ENCODE measurements at regions not wholly inside any gene's neighbourhood (a gene's known extent, or its start where the extent isn't known, plus 50 kb on each side); places are given as distances from the start of the nearest gene placed in this dataset.

- TF ChIP-seq, protein P1, sequence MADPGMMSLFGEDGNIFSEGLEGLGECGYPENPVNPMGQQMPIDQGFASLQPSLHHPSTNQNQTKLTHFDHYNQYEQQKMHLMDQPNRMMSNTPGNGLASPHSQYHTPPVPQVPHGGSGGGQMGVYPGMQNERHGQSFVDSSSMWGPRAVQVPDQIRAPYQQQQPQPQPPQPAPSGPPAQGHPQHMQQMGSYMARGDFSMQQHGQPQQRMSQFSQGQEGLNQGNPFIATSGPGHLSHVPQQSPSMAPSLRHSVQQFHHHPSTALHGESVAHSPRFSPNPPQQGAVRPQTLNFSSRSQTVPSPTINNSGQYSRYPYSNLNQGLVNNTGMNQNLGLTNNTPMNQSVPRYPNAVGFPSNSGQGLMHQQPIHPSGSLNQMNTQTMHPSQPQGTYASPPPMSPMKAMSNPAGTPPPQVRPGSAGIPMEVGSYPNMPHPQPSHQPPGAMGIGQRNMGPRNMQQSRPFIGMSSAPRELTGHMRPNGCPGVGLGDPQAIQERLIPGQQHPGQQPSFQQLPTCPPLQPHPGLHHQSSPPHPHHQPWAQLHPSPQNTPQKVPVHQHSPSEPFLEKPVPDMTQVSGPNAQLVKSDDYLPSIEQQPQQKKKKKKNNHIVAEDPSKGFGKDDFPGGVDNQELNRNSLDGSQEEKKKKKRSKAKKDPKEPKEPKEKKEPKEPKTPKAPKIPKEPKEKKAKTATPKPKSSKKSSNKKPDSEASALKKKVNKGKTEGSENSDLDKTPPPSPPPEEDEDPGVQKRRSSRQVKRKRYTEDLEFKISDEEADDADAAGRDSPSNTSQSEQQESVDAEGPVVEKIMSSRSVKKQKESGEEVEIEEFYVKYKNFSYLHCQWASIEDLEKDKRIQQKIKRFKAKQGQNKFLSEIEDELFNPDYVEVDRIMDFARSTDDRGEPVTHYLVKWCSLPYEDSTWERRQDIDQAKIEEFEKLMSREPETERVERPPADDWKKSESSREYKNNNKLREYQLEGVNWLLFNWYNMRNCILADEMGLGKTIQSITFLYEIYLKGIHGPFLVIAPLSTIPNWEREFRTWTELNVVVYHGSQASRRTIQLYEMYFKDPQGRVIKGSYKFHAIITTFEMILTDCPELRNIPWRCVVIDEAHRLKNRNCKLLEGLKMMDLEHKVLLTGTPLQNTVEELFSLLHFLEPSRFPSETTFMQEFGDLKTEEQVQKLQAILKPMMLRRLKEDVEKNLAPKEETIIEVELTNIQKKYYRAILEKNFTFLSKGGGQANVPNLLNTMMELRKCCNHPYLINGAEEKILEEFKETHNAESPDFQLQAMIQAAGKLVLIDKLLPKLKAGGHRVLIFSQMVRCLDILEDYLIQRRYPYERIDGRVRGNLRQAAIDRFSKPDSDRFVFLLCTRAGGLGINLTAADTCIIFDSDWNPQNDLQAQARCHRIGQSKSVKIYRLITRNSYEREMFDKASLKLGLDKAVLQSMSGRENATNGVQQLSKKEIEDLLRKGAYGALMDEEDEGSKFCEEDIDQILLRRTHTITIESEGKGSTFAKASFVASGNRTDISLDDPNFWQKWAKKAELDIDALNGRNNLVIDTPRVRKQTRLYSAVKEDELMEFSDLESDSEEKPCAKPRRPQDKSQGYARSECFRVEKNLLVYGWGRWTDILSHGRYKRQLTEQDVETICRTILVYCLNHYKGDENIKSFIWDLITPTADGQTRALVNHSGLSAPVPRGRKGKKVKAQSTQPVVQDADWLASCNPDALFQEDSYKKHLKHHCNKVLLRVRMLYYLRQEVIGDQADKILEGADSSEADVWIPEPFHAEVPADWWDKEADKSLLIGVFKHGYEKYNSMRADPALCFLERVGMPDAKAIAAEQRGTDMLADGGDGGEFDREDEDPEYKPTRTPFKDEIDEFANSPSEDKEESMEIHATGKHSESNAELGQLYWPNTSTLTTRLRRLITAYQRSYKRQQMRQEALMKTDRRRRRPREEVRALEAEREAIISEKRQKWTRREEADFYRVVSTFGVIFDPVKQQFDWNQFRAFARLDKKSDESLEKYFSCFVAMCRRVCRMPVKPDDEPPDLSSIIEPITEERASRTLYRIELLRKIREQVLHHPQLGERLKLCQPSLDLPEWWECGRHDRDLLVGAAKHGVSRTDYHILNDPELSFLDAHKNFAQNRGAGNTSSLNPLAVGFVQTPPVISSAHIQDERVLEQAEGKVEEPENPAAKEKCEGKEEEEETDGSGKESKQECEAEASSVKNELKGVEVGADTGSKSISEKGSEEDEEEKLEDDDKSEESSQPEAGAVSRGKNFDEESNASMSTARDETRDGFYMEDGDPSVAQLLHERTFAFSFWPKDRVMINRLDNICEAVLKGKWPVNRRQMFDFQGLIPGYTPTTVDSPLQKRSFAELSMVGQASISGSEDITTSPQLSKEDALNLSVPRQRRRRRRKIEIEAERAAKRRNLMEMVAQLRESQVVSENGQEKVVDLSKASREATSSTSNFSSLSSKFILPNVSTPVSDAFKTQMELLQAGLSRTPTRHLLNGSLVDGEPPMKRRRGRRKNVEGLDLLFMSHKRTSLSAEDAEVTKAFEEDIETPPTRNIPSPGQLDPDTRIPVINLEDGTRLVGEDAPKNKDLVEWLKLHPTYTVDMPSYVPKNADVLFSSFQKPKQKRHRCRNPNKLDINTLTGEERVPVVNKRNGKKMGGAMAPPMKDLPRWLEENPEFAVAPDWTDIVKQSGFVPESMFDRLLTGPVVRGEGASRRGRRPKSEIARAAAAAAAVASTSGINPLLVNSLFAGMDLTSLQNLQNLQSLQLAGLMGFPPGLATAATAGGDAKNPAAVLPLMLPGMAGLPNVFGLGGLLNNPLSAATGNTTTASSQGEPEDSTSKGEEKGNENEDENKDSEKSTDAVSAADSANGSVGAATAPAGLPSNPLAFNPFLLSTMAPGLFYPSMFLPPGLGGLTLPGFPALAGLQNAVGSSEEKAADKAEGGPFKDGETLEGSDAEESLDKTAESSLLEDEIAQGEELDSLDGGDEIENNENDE (IDR thresholded peaks at IDR 0.05; ENCODE audit: insufficient replicate concordance, low read length) = no peak
- TF ChIP-seq, protein P2, sequence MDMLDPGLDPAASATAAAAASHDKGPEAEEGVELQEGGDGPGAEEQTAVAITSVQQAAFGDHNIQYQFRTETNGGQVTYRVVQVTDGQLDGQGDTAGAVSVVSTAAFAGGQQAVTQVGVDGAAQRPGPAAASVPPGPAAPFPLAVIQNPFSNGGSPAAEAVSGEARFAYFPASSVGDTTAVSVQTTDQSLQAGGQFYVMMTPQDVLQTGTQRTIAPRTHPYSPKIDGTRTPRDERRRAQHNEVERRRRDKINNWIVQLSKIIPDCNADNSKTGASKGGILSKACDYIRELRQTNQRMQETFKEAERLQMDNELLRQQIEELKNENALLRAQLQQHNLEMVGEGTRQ (IDR thresholded peaks at IDR 0.05; ENCODE audit: low read length) = no peak
- TF ChIP-seq HDAC2 (IDR thresholded peaks at IDR 0.05; ENCODE audit: borderline replicate concordance in 1 of 2, low read depth in 2 of 2, low read length in 2 of 2) = no peak
Measured at GRCh38 chr2:120572226-120572625, 163.4 kb upstream of the GLI2 start (continued).
